ENCODE measurements at regions not wholly inside any gene's neighbourhood (a gene's known extent, or its start where the extent isn't known, plus 50 kb on each side); places are given as distances from the start of the nearest gene placed in this dataset.

GRCh38 chr3:73885862-73886261 lies 261.1 kb upstream of the PDZRN3 start:
- Histone ChIP-seq H3K4me3 (no peak overlapping the region), H3K4me1 (no peaks in the 10 kb centered on the region), H3K36me3 (no peaks in the 10 kb centered on the region), H3K27me3 (ENCODE audit: low read depth) (no peaks in the 10 kb centered on the region), H3K27ac (replicated peaks) (no peak overlapping the region), H3K9me3 (replicated peaks) (no peaks in the 10 kb centered on the region)
- TF ChIP-seq CTCF (IDR thresholded peaks at IDR 0.05; ENCODE audit: borderline replicate concordance) = no peak
- intact Hi-C loops (cut with micrococcal nuclease) = no loop called here
- DNase-seq = no peak

- intact Hi-C loops (cut with micrococcal nuclease) = no loop called here
- Histone ChIP-seq H3K9me3 (replicated peaks) (no peaks in the 10 kb centered on the region), H3K4me1 (no peaks in the 10 kb centered on the region), H3K27ac (replicated peaks) (no peak overlapping the region), H3K36me3 (no peaks in the 10 kb centered on the region), H3K4me3 (no peak overlapping the region), H3K27me3 (ENCODE audit: low read depth) (no peaks in the 10 kb centered on the region)
- no peak for DNase-seq
- TF ChIP-seq CTCF (IDR thresholded peaks at IDR 0.05; ENCODE audit: borderline replicate concordance) = no peak
Observed at GRCh38 chr3:73884361-73884760, 259.6 kb upstream of the PDZRN3 start.

GRCh38 chr3:73883497-73883896 lies 258.8 kb upstream of the PDZRN3 start:
- no peaks in the 10 kb centered on the region for H3K4me1 ChIP-seq
- H3K27me3 ChIP-seq (ENCODE audit: low read depth) = no peaks in the 10 kb centered on the region
- H3K27ac ChIP-seq (replicated peaks) = no peak overlapping the region
- DNase-seq = no peak
- no peak for TF ChIP-seq CTCF (IDR thresholded peaks at IDR 0.05; ENCODE audit: borderline replicate concordance)
- no peaks in the 10 kb centered on the region for H3K9me3 ChIP-seq (replicated peaks)
- intact Hi-C loops (cut with micrococcal nuclease) = no loop called here
- no peak overlapping the region for H3K4me3 ChIP-seq
- no peaks in the 10 kb centered on the region for H3K36me3 ChIP-seq

- H3K9me3 ChIP-seq (replicated peaks) = no peaks in the 10 kb centered on the region
- no peaks in the 10 kb centered on the region for H3K36me3 ChIP-seq
- no peaks in the 10 kb centered on the region for H3K4me1 ChIP-seq
- no peaks in the 10 kb centered on the region for H3K27me3 ChIP-seq (ENCODE audit: low read depth)
- TF ChIP-seq CTCF (IDR thresholded peaks at IDR 0.05; ENCODE audit: borderline replicate concordance) = no peak
- DNase-seq = no peak
- intact Hi-C loops (cut with micrococcal nuclease) = no loop called here
- no peak overlapping the region for H3K27ac ChIP-seq (replicated peaks)
- H3K4me3 ChIP-seq = no peak overlapping the region
Observed at GRCh38 chr3:73874606-73875369, 250.0 kb upstream of the PDZRN3 start.

GRCh38 chr3:73874161-73874560 lies 249.4 kb upstream of the PDZRN3 start:
- no peaks in the 10 kb centered on the region for H3K9me3 ChIP-seq (replicated peaks)
- no peaks in the 10 kb centered on the region for H3K4me1 ChIP-seq
- H3K4me3 ChIP-seq = no peak overlapping the region
- H3K27ac ChIP-seq (replicated peaks) = no peak overlapping the region
- H3K27me3 ChIP-seq (ENCODE audit: low read depth) = no peaks in the 10 kb centered on the region
- DNase-seq = no peak
- intact Hi-C loops (cut with micrococcal nuclease) = no loop called here
- TF ChIP-seq CTCF (IDR thresholded peaks at IDR 0.05; ENCODE audit: borderline replicate concordance) = no peak
- H3K36me3 ChIP-seq = no peaks in the 10 kb centered on the region

All from left ventricle myocardium inferior (tissue), 1 donor.